MCF 10A (cell line): ENCODE measurements at regions not wholly inside any gene's neighbourhood (a gene's known extent, or its start where the extent isn't known, plus 50 kb on each side); places are given as distances from the start of the nearest gene placed in this dataset.
"Not testable (repeated sequence)": the region's sequence is repeated elsewhere in the genome, so short reads cannot be mapped to it uniquely, and the experiment has no call there.

Experiments
- BruUV-seq: library from RNA; stranded (reverse); fragments of 400-500 nt; replicated peaks from 2 replicates; lab custom pipeline; 2021; lab: Mats Ljungman, UMichigan
- CTCF ChIA-PET: fragments of 300-600 bp; sonication (Branson Sonifier 250); formaldehyde crosslinking; extraction: SDS; loops from one replicate; lab custom pipeline; 2021; ENCODE audit warnings: antibody characterized with exemption, inconsistent platforms; lab: Yijun Ruan, JAX
- POLR2A ChIA-PET: fragments of 300-600, 350-650 bp; sonication (Branson Sonifier 250); formaldehyde crosslinking; extraction: SDS; loops from one replicate; lab custom pipeline; 2020; ENCODE audit warnings: antibody characterized with exemption, inconsistent platforms; lab: Yijun Ruan, JAX
- DNase-seq: peaks from one replicate; pipeline ENCODE4 v3.0.0-alpha.2; 2018; ENCODE audit not compliant: unreplicated experiment
- H3K27ac Mint-ChIP-seq: one replicate; pipeline ENCODE4 v1.8.0; 2022; ENCODE audit warnings: mild to moderate bottlenecking, low read depth, mixed read lengths; ENCODE audit not compliant: unreplicated experiment
- H3K27me3 Mint-ChIP-seq: one replicate; pipeline ENCODE4 v1.8.0; 2022; ENCODE audit warnings: mixed read lengths; ENCODE audit not compliant: insufficient read depth, unreplicated experiment
- H3K36me3 Mint-ChIP-seq: one replicate; pipeline ENCODE4 v1.8.0; 2022; ENCODE audit warnings: mild to moderate bottlenecking, moderate library complexity, mixed read lengths; ENCODE audit not compliant: insufficient read depth, unreplicated experiment
- H3K4me1 Mint-ChIP-seq: one replicate; pipeline ENCODE4 v1.8.0; 2022; ENCODE audit warnings: mixed read lengths; ENCODE audit not compliant: insufficient read depth, unreplicated experiment
- H3K4me3 Mint-ChIP-seq: one replicate; pipeline ENCODE4 v1.8.0; 2022; ENCODE audit warnings: mild to moderate bottlenecking, moderate library complexity, mixed read lengths; ENCODE audit not compliant: unreplicated experiment
- H3K9me3 Mint-ChIP-seq: one replicate; pipeline ENCODE4 v1.8.0; 2022; ENCODE audit warnings: mixed read lengths; ENCODE audit not compliant: unreplicated experiment
- intact Hi-C: fragments of 100-400 bp; cut with micrococcal nuclease; formaldehyde crosslinking; loops from 2 replicates; pipeline ENCODE4 v1.14.1; 2022
- TF ChIP-seq, protein P1 (sequence below): fragments of 200-600 bp; IDR thresholded peaks from one replicate; pipeline ENCODE4 v1.8.0; 2022; ENCODE audit warnings: antibody characterized with exemption, mild to moderate bottlenecking; ENCODE audit not compliant: unreplicated experiment

- BruUV-seq, result no TSS peak
- TF ChIP-seq, protein P1, sequence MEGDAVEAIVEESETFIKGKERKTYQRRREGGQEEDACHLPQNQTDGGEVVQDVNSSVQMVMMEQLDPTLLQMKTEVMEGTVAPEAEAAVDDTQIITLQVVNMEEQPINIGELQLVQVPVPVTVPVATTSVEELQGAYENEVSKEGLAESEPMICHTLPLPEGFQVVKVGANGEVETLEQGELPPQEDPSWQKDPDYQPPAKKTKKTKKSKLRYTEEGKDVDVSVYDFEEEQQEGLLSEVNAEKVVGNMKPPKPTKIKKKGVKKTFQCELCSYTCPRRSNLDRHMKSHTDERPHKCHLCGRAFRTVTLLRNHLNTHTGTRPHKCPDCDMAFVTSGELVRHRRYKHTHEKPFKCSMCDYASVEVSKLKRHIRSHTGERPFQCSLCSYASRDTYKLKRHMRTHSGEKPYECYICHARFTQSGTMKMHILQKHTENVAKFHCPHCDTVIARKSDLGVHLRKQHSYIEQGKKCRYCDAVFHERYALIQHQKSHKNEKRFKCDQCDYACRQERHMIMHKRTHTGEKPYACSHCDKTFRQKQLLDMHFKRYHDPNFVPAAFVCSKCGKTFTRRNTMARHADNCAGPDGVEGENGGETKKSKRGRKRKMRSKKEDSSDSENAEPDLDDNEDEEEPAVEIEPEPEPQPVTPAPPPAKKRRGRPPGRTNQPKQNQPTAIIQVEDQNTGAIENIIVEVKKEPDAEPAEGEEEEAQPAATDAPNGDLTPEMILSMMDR, result no peak
- no peak overlapping the region for H3K27ac Mint-ChIP-seq
- ChIA-PET CTCF (interaction anchor here (0.9 kb wide), 1 partner anchor 9 kb away, joined by 3 read pairs; no protein-coding TSS in a partner anchor), POLR2A (no interaction called here)
- no peaks in the 10 kb centered on the region for H3K36me3 Mint-ChIP-seq
- H3K4me1 Mint-ChIP-seq, result no peaks in the 10 kb centered on the region
- DNase-seq, result no peak
- H3K4me3 Mint-ChIP-seq, result no peak overlapping the region
- intact Hi-C loops, result no loop called here
- H3K27me3 Mint-ChIP-seq, result peaks cover 11% of the 10 kb centered on the region
- no peaks in the 10 kb centered on the region for H3K9me3 Mint-ChIP-seq
Observed at GRCh38 chr12:20063116-20063515, 305.2 kb upstream of the PDE3A start.

DNA sequence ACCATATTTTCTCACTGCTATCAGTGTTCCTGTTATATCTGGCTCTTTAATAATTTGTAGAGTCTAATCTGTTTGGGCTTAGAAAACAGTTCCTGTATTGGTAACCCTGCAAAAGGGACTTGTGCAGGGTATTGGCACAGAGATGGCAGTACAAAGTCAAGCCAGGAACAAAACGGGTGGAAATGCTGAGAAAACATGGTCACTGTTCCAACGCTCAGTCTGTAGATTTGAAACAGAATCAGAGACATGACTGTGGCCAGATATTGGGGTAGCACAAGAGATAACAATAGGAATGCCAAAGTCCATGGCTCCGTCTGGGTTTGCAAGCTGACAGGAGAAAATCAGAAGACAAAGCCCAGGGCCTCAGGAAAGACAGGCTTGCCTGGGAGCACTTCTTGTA, 290.7 kb upstream of the PDE3A start:
- TF ChIP-seq, protein P1, result no peak
- Mint-ChIP-seq H3K9me3 (no peaks in the 10 kb centered on the region), H3K4me3 (no peak overlapping the region), H3K27me3 (peaks cover 16% of the 10 kb centered on the region), H3K27ac (no peak overlapping the region), H3K4me1 (no peaks in the 10 kb centered on the region), H3K36me3 (no peaks in the 10 kb centered on the region)
- CTCF ChIA-PET, result interaction anchor here (0.7 kb wide), 1 partner anchor 1394 kb away, joined by 3 read pairs; no protein-coding TSS in a partner anchor
- BruUV-seq, result no TSS peak
- intact Hi-C loops, result no loop called here
- no peak for DNase-seq
- POLR2A ChIA-PET, result no interaction called here

DNA sequence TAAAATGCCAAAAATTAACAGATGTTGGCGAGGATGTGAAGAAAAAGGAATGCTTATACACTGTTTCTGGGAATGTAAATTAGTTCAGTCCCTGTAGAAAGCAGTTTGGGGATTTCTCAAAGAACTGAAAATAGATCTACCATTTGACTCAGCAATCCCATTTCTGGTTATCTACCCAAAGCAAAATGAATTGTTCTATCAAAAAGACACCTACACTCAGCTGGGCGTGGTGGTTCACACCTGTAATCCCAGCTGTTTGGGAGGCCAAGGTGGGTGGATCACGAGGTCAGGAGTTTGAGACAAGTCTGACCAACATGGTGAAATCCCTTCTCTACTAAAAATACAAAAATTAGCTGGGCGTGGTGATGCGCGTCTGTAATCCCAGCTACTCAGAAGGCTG, 279.3 kb upstream of the PDE3A start:
- no TSS peak for BruUV-seq
- Mint-ChIP-seq H3K4me1 (no peaks in the 10 kb centered on the region), H3K9me3 (no peaks in the 10 kb centered on the region), H3K4me3 (no peak overlapping the region), H3K27ac (no peak overlapping the region), H3K36me3 (no peaks in the 10 kb centered on the region), H3K27me3 (peaks cover 19% of the 10 kb centered on the region)
- POLR2A ChIA-PET, result no interaction called here
- DNase-seq, result no peak
- CTCF ChIA-PET, result interaction anchor here (0.6 to 0.7 kb wide), 3 partner anchors 10 to 438 kb away, joined by 3 read pairs; no protein-coding TSS in a partner anchor
- TF ChIP-seq, protein P1, result no peak
- intact Hi-C loops, result no loop called here

DNA sequence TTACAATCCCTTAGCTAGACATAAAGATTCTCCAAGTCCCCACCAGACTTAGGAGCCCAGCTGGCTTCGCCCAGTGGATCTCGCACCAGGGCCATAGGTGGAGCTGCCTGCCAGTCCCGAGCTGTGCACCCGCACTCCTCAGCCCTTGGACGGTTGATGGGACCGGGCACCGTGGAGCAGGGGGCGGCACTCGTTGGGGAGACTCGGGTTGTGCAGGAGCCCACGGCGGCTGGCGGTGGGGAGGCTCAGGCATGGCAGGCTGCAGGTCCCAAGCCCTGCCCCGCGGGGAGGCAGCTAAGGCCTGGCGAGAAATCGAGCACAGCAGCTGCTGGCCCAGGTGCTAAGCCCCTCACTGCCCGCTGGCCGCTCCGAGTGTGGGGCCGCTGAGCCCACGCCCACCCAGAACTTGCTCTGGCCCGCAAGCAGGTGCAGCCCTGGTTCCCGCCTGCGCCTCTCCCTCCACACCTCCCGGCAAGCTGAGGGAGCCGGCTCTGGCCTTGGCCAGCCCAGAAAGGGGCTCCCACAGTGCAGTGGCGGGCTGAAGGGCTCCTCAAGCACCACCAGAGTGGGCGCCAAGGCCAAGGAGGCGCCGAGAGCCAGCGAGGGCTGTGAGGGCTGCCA, 275.0 kb upstream of the PDE3A start:
- H3K27ac Mint-ChIP-seq, H3K9me3 Mint-ChIP-seq, DNase-seq, H3K4me1 Mint-ChIP-seq, intact Hi-C loops, H3K4me3 Mint-ChIP-seq, CTCF ChIA-PET, POLR2A ChIA-PET, H3K36me3 Mint-ChIP-seq, BruUV-seq: not testable (repeated sequence)
- peaks cover 25% of the 10 kb centered on the region for H3K27me3 Mint-ChIP-seq
